Mucosa of descending colon (tissue), 3 donors: ENCODE measurements at regions not wholly inside any gene's neighbourhood (a gene's known extent, or its start where the extent isn't known, plus 50 kb on each side); places are given as distances from the start of the nearest gene placed in this dataset.

Source experiments
- ATAC-seq: fragments of 200-7000 bp; cut with Tn5 transposase; one replicate; pipeline ENCODE4 v1.9.1; 2020; ENCODE audit warnings: mild to moderate bottlenecking, moderate library complexity
- DNase-seq, 3 donors: peaks; one replicate each; pipeline ENCODE4 v3.0.0-alpha.2; 2020
- H3K36me3 ChIP-seq: fragments of 200-600 bp; one replicate; pipeline ENCODE4 v1.8.0; 2021; ENCODE audit warnings: low read depth, mild to moderate bottlenecking
- H3K4me1 ChIP-seq: fragments of 200-600 bp; one replicate; pipeline ENCODE4 v1.8.0; 2021; ENCODE audit warnings: low read depth, mild to moderate bottlenecking
- H3K4me3 ChIP-seq: fragments of 200-600 bp; one replicate; pipeline ENCODE4 v1.8.0; 2021; ENCODE audit warnings: mild to moderate bottlenecking
- H3K9me3 ChIP-seq: fragments of 200-600 bp; one replicate; pipeline ENCODE4 v1.8.0; 2021; ENCODE audit warnings: mild to moderate bottlenecking
- intact Hi-C, 2 donors: fragments of 100-400 bp; cut with DNase I in 1 of 2; cut with micrococcal nuclease in 1 of 2; formaldehyde crosslinking; loops; one replicate each; pipeline versions ENCODE4 v1.11.0 to v1.11.1; 2022; cut with DNase I, micrococcal nuclease
- TF ChIP-seq, protein P1 (sequence below): fragments of 200-600 bp; IDR thresholded peaks from one replicate; pipeline ENCODE4 v1.8.0; 2022; ENCODE audit warnings: antibody characterized with exemption, mild to moderate bottlenecking
- donor health status: DM: no; HTN: no; CAD: no; lungs with moderate emphysema.
- donor health status: DM: no; HTN: no; CAD: no.
- donor health status: DM: no; HTN: yes; CAD: no.

DNA sequence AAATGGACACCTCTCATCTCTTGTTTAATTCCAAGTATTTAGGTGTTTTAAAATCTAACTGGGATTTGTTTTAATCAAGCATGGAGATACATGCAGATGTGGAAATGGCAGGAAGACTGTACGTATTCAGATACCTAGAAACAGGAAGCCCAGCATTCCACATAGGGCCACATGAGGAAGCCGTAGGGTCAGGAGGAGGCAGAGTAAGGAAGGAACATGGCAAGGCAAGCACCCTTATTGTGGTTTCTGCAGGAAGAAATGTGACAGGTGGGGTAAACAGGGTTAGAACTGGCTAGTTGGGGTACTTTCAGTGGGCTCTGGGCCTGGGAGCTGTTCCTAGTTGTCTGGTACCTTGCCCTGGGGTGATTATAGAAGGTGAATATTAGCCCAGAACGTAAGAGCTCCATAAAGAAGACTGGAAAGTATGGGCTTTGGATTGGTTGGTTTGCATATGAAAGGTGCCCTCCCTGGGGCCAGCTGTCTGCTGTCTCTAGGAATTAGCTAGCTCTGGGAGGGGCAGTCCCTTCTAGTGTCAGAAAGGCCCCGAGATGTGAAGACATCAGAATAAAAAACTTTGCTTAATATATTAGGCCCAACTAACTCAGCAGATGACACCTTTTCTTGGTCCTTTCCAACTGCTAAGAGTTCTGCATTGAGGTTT, 107.7 kb upstream of the CADPS start:
- intact Hi-C loops = no loop called here
- Histone ChIP-seq H3K4me3 (no peak overlapping the region), H3K9me3 (no peaks in the 10 kb centered on the region), H3K4me1 (no peaks in the 10 kb centered on the region), H3K36me3 (no peaks in the 10 kb centered on the region)
- ATAC-seq = no peak
- DNase-seq = no peak
- TF ChIP-seq, protein P1, sequence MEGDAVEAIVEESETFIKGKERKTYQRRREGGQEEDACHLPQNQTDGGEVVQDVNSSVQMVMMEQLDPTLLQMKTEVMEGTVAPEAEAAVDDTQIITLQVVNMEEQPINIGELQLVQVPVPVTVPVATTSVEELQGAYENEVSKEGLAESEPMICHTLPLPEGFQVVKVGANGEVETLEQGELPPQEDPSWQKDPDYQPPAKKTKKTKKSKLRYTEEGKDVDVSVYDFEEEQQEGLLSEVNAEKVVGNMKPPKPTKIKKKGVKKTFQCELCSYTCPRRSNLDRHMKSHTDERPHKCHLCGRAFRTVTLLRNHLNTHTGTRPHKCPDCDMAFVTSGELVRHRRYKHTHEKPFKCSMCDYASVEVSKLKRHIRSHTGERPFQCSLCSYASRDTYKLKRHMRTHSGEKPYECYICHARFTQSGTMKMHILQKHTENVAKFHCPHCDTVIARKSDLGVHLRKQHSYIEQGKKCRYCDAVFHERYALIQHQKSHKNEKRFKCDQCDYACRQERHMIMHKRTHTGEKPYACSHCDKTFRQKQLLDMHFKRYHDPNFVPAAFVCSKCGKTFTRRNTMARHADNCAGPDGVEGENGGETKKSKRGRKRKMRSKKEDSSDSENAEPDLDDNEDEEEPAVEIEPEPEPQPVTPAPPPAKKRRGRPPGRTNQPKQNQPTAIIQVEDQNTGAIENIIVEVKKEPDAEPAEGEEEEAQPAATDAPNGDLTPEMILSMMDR = no peak

DNA sequence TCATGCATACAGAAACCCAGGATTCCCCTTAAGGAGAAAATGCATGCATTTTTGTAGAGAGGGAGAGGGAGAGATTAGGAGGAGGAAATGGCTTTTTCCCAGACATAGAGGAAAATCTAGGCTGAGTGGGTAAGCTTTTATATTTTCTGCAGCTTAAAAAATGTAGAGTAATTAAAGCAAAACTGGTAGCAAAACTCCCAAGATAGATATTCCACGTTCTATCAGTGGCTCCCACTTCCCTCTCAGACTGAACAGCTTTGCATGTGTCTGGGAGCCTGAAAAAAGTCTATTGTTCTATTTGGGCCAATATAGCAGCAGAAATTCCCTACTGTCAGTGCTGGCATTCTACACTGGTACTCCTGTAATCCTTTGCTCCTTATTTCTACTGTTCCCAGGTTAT, 110.8 kb upstream of the CADPS start:
- Histone ChIP-seq H3K9me3 (no peaks in the 10 kb centered on the region), H3K36me3 (no peaks in the 10 kb centered on the region), H3K4me3 (no peak overlapping the region), H3K4me1 (no peaks in the 10 kb centered on the region)
- DNase-seq (no peak), ATAC-seq (no peak)
- TF ChIP-seq, protein P1 = no peak
- intact Hi-C loops = no loop called here

DNA sequence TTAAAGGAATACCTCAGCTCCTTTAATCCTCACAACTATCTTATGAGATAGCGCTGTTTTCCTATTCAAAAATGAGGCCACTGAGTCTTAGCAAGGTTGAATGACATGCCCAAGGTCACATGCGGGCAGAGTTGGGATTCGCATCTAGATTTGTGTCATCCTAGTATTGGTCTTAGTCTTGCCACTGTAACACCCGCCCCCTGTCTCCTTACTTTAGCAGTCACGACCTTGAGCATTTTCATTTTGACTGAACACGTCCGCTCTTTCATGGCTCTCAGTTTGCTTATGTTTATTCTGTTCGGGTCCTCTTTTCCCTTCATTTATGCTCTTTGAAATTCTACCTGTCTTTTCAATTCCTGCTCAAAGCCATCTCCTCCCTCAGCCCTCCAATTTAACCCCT, 112.5 kb upstream of the CADPS start:
- intact Hi-C loops = no loop called here
- DNase-seq (no peak), ATAC-seq (no peak)
- TF ChIP-seq, protein P1 = no peak
- no peaks in the 10 kb centered on the region for H3K4me1 ChIP-seq
- no peaks in the 10 kb centered on the region for H3K36me3 ChIP-seq
- H3K4me3 ChIP-seq = no peak overlapping the region
- H3K9me3 ChIP-seq = no peaks in the 10 kb centered on the region

DNA sequence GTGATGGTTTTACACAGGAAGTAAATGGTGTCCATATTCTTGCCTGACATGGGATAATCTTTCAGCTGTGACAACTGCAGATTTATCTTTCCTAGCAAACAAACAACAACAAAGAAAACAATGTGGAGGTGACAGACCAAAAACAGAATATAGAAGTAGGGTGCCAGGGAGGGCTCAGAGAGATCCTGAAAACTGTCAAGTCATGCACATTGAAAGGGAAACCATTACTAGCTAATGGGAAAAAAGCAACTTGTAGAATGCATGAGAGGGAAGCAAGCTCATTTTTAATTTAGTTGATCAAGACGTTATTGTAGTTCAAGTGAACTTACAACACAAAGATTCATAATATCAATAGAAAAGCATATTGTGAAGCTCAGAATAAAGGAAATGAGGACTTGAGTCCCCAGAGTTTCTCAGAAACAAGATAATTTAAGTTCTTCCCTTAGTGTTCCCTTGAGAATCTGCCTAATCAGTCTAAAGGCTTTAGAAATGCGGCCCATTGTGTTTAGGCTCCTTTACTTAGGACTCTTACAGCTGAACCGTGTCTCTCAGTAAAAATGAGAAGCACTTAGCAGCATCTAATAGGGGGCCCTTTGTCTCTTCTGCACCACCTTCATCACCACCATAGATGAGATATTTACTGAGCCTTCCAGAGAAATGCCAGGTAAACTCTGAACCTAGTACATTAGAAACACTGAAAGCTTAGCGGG, 115.6 kb upstream of the CADPS start:
- intact Hi-C loops = no loop called here
- Histone ChIP-seq H3K9me3 (no peaks in the 10 kb centered on the region), H3K36me3 (no peaks in the 10 kb centered on the region), H3K4me3 (no peak overlapping the region), H3K4me1 (no peaks in the 10 kb centered on the region)
- TF ChIP-seq, protein P1 = no peak
- ATAC-seq (no peak), DNase-seq (no peak)

DNA sequence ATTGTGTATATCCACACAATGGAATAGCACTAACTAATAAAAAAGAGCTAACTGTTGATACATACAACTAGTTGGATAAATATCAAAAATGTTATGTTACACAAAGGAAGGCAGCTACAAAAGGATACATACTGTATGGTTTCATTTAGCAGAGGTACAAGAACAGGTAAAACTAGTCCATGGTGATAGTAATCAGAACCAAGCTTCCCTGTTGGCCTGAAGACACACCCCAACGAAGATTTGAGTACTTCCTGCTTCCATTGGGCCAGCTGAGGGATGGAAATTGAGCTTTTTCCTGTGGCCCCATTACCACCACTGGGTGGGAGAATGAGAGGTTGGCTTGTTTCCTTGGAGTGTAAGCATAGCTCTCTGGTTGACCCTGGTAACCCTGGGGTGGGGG, 117.3 kb upstream of the CADPS start:
- ATAC-seq (peak; percentile 43), DNase-seq (no peak)
- TF ChIP-seq, protein P1 = no peak
- intact Hi-C loops = no loop called here
- H3K4me1 ChIP-seq = no peaks in the 10 kb centered on the region
- no peak overlapping the region for H3K4me3 ChIP-seq
- no peaks in the 10 kb centered on the region for H3K9me3 ChIP-seq
- no peaks in the 10 kb centered on the region for H3K36me3 ChIP-seq
